ENCODE measurements at regions not wholly inside any gene's neighbourhood (a gene's known extent, or its start where the extent isn't known, plus 50 kb on each side); places are given as distances from the start of the nearest gene placed in this dataset.

GRCh38 chr4:10185518-10186227 lies 69.1 kb upstream of the WDR1 start:
- ATAC-seq (peak; percentile 84 to 95), DNase-seq (peak; percentile 32)
- intact Hi-C loops (cut with DNase I) = no loop called here

GRCh38 chr4:10184501-10184938 lies 67.9 kb upstream of the WDR1 start:
- intact Hi-C loops (cut with DNase I) = no loop called here
- DNase-seq = no peak
- ATAC-seq = no peak

DNA sequence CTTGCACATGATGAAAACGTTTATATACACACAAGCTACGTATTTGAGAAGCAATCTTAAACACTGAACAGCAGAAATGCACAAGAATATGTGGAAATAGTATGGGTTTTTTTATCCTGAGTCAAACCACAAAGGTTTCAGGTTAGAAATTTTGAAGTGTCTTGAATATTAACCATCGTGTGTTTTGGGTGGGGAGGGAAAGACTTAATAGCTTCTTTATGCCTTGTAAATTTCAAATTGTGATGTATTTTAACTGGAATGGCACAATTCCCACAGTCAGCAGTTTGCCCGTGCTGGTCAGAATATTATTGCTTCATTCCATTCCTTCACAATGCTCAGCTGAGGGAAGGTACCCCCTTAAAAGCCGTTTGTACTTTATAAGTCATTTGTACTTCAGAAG lies 67.4 kb upstream of the WDR1 start:
- ATAC-seq = no peak
- intact Hi-C loops (cut with DNase I) = no loop called here

DNA sequence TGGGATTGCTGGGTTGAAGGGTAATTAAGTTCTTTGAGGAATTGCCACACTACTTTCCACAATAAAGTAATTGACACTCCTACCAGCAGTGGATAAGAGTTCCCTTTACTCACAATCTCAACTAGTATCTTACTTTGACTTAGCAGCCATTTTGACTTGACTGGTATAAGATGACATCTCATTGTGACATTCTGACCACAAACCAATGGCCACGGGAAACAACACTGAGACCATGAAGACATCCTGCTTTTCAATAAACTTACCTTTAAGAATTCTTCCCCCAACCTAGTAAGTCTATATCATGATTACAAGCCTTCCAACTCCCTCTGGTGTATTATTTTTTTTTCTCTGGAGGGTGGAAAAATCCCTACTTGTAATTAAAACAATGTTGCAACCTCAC lies 66.9 kb upstream of the WDR1 start:
- intact Hi-C loops (cut with DNase I) = no loop called here
- ATAC-seq (no peak), DNase-seq (no peak)

More for the DNA sequence above, 67.4 kb upstream of the WDR1 start:
- no peak for DNase-seq

- intact Hi-C loops (cut with DNase I) = no loop called here
- ATAC-seq (no peak), DNase-seq (no peak)
These were observed 66.1 kb upstream of the WDR1 start for GRCh38 chr4:10182446-10183424.

- intact Hi-C loops (cut with DNase I) = no loop called here
These were observed 65.3 kb upstream of the WDR1 start for GRCh38 chr4:10181745-10182445.

GRCh38 chr4:10180927-10181744 lies 64.5 kb upstream of the WDR1 start:
- peak in 1 of 2 donors; percentile 68 for ATAC-seq
- intact Hi-C loops (cut with DNase I) = no loop called here
- DNase-seq = no peak

More at GRCh38 chr4:10181745-10182445, 65.3 kb upstream of the WDR1 start:
- DNase-seq (no peak), ATAC-seq (no peak)

DNA sequence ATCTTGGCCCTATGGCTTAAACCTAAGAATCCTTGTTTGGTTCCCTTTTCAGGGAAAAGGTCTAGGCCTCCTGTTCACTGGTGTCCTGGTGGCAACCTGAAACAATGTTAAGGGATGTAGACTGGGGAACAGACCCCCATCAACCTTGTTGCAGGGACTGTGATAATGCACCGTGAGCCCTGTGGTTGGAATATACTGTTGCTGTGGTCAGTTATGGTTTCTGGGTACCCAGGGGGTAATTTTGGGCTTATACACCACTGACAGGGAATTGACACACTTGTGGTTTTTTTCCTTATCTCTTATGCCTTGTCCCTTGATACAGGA lies 64.0 kb upstream of the WDR1 start:
- intact Hi-C loops (cut with DNase I) = no loop called here
- ATAC-seq (no peak), DNase-seq (no peak)

GRCh38 chr4:10179957-10180602 lies 63.5 kb upstream of the WDR1 start:
- intact Hi-C loops (cut with DNase I) = no loop called here
- ATAC-seq = no peak
- no peak for DNase-seq

DNA sequence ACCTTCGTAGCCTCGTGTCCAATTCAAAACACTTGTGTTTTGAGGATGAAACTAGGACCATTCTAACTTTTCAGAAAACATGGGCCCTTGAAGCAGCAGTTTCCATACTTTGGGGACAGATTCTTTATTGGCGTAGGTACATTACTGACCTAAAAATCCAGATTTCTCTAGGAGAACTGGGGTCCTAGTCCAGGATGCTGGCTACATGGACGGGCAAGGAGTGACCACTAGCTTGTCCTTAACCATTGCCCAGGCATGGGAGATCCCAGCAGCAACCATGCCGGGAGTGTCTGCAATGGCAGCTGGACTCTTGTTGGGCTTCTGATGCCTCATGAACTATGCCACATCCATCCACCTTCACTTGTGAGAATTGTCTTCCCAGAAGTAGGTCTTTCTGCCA lies 62.2 kb upstream of the WDR1 start:
- intact Hi-C loops (cut with DNase I) = no loop called here
- DNase-seq (no peak), ATAC-seq (no peak)

- DNase-seq = no peak
- ATAC-seq = no peak
- intact Hi-C loops (cut with DNase I) = no loop called here
These were observed 59.0 kb upstream of the WDR1 start for GRCh38 chr4:10175626-10176025.

- DNase-seq = peak; percentile 77
- intact Hi-C loops (cut with DNase I) = no loop called here
- peak; percentile 87 to 92 for ATAC-seq
These were observed 57.5 kb upstream of the WDR1 start for GRCh38 chr4:10173754-10174749.

GRCh38 chr4:10173037-10173753 lies 56.6 kb upstream of the WDR1 start:
- ATAC-seq (peak; percentile 44 to 69), DNase-seq (no peak)
- intact Hi-C loops (cut with DNase I) = no loop called here

GRCh38 chr4:10172278-10172921 lies 55.8 kb upstream of the WDR1 start:
- intact Hi-C loops (cut with DNase I) = no loop called here
- peak in 1 of 2 donors; percentile 14 for ATAC-seq
- no peak for DNase-seq

GRCh38 chr4:10171055-10171454 lies 54.5 kb upstream of the WDR1 start:
- intact Hi-C loops (cut with DNase I) = no loop called here
- no peak for DNase-seq
- no peak for ATAC-seq

DNA sequence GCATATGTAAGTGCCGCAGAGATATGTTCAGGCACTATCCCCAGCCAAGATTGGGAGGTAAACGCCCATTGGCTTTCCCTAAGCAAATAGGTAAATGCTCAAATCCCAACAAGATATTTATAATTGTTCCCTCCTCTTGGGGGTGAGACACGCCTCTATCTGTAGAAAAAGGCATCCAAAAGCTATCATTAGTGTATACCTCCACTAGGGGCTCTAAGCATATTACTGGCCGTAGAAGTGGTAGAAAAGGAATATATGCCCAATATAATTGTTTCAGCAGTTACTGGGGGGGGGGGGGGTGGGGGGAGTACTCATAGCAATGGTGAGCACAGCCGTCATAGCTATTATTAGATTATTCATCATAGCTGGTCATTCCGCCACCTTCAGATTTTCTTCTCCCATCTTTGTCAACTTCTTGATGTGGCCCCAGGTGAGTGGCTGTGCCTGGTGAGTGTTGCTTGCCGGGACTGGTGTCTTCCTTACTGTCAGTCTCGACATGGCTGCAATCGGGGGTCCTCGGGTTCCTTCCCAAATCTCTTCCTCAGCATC lies 53.3 kb upstream of the WDR1 start:
- intact Hi-C loops (cut with DNase I) = loop anchor here in 1 of 2 donors (10.0 kb wide), 1 partner anchor 65 kb away; no protein-coding TSS in a partner anchor

More for the DNA sequence above, 53.3 kb upstream of the WDR1 start:
- DNase-seq (no peak), ATAC-seq (no peak)
